Gastrocnemius medialis (tissue), 4 donors: ENCODE measurements at regions not wholly inside any gene's neighbourhood (a gene's known extent, or its start where the extent isn't known, plus 50 kb on each side); places are given as distances from the start of the nearest gene placed in this dataset.

Experiments
- POLR2A ChIP-seq, 2 donors: fragments of 450-650 bp; IDR thresholded peaks; one replicate each; pipeline ENCODE4 v1.6.1; 2017; ENCODE audit warnings: antibody characterized with exemption in 2 of 2, mild to moderate bottlenecking in 2 of 2, moderate library complexity in 2 of 2
- TF ChIP-seq, protein P1 (sequence below), 5 experiments: fragments of 450-650 bp in 3 of 5; fragments of 200-600 bp in 2 of 5; sonication (generic) in 2 of 5; IDR thresholded peaks in 4 of 5; conservative IDR thresholded peaks in 1 of 5; 1 replicate in 4 of 5; 2 replicates in 1 of 5; pipeline ENCODE4 v1.5.1; 2016 to 2019; ENCODE audit warnings: antibody characterized with exemption in 5 of 5, mild to moderate bottlenecking in 3 of 5, moderate library complexity in 3 of 5

- TF ChIP-seq, protein P1, sequence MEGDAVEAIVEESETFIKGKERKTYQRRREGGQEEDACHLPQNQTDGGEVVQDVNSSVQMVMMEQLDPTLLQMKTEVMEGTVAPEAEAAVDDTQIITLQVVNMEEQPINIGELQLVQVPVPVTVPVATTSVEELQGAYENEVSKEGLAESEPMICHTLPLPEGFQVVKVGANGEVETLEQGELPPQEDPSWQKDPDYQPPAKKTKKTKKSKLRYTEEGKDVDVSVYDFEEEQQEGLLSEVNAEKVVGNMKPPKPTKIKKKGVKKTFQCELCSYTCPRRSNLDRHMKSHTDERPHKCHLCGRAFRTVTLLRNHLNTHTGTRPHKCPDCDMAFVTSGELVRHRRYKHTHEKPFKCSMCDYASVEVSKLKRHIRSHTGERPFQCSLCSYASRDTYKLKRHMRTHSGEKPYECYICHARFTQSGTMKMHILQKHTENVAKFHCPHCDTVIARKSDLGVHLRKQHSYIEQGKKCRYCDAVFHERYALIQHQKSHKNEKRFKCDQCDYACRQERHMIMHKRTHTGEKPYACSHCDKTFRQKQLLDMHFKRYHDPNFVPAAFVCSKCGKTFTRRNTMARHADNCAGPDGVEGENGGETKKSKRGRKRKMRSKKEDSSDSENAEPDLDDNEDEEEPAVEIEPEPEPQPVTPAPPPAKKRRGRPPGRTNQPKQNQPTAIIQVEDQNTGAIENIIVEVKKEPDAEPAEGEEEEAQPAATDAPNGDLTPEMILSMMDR (IDR thresholded peaks at IDR 0.05 in 4 of 5, conservative IDR thresholded peaks at IDR 0.05 in 1 of 5) = no peak
- TF ChIP-seq POLR2A (IDR thresholded peaks at IDR 0.05) = no peak
Observed at GRCh38 chr5:30768056-30768690, 425.3 kb upstream of the CDH6 start.
